IMR-90 (cell line): ENCODE measurements at regions not wholly inside any gene's neighbourhood (a gene's known extent, or its start where the extent isn't known, plus 50 kb on each side); places are given as distances from the start of the nearest gene placed in this dataset.

Experiments used
- ATAC-seq: fragments of 200-7000 bp; cut with Tn5 transposase; 2 replicates; pipeline ENCODE4 v1.9.1; 2020; ENCODE audit warnings: low read depth, mild to moderate bottlenecking, moderate library complexity
- BruUV-seq: library from RNA; stranded (reverse); fragments of 400-500 nt; replicated peaks from 2 replicates; lab custom pipeline; 2021; lab: Mats Ljungman, UMichigan
- CTCF ChIA-PET: fragments of 300-600 bp; formaldehyde crosslinking; extraction: SDS; loops from one replicate; lab custom pipeline; 2021; ENCODE audit warnings: antibody characterized with exemption; lab: Yijun Ruan, JAX
- POLR2A ChIA-PET: fragments of 300-600 bp; sonication (Branson Sonifier 250); formaldehyde crosslinking; loops from one replicate; lab custom pipeline; 2022; ENCODE audit warnings: antibody characterized with exemption; ENCODE audit not compliant: unreplicated experiment; lab: Charles Lee
- DNase-seq: peaks from one replicate; pipeline ENCODE4 v3.0.0; 2013
- H2AFZ ChIP-seq: replicated peaks from 2 replicates; pipeline ENCODE3; 2013; ENCODE audit warnings: low read length, mild to moderate bottlenecking; ENCODE audit not compliant: poor library complexity
- H2AK5ac ChIP-seq: 2 replicates; pipeline ENCODE4 v1.6.1; 2013; ENCODE audit warnings: low read depth, low read length, inconsistent platforms
- H2AK9ac ChIP-seq: replicated peaks from 2 replicates; pipeline ENCODE3; 2013; ENCODE audit warnings: mild to moderate bottlenecking, low read depth, low read length, moderate library complexity; ENCODE audit not compliant: poor library complexity
- H2BK120ac ChIP-seq: 2 replicates; pipeline ENCODE4 v1.6.1; 2013; ENCODE audit warnings: low read depth, low read length, inconsistent platforms
- H2BK15ac ChIP-seq: 3 replicates; pipeline ENCODE4 v1.6.1; 2013; ENCODE audit warnings: low read depth, low read length, inconsistent platforms
- H2BK20ac ChIP-seq: 2 replicates; pipeline ENCODE4 v1.6.1; 2013; ENCODE audit warnings: low read depth, mild to moderate bottlenecking, inconsistent platforms, low read length, moderate library complexity
- H2BK5ac ChIP-seq: 2 replicates; pipeline ENCODE4 v1.6.1; 2013; ENCODE audit warnings: mild to moderate bottlenecking, low read depth, low read length, inconsistent platforms; ENCODE audit not compliant: poor library complexity, severe bottlenecking
- H3K14ac ChIP-seq: replicated peaks from 2 replicates; pipeline ENCODE4 v1.6.1; 2013; ENCODE audit warnings: low read depth, low read length, inconsistent platforms
- H3K18ac ChIP-seq: 2 replicates; pipeline ENCODE4 v1.6.1; 2013; ENCODE audit warnings: low read depth, low read length, control low read depth
- H3K23ac ChIP-seq: 2 replicates; pipeline ENCODE4 v1.6.1; 2013; ENCODE audit warnings: low read depth, low read length, inconsistent platforms
- H3K27ac ChIP-seq: 2 replicates; pipeline ENCODE4 v1.5.1; 2013; ENCODE audit warnings: mild to moderate bottlenecking, control low read depth, low read length; ENCODE audit not compliant: insufficient read depth
- H3K27me3 ChIP-seq: 2 replicates; pipeline ENCODE4 v1.6.1; 2013; ENCODE audit warnings: low read length; ENCODE audit not compliant: control insufficient read depth, insufficient read depth
- H3K36me3 ChIP-seq: 2 replicates; pipeline ENCODE4 v1.6.1; 2013; ENCODE audit warnings: low read length, mixed read lengths; ENCODE audit not compliant: control insufficient read depth, insufficient read depth
- H3K4ac ChIP-seq: 2 replicates; pipeline ENCODE4 v1.6.1; 2013; ENCODE audit warnings: low read depth, low read length, inconsistent platforms
- H3K4me1 ChIP-seq: 2 replicates; pipeline ENCODE4 v1.6.1; 2013; ENCODE audit warnings: low read length, mixed read lengths; ENCODE audit not compliant: control insufficient read depth, insufficient read depth
- H3K4me2 ChIP-seq: 2 replicates; pipeline ENCODE4 v1.6.1; 2013; ENCODE audit warnings: low read depth, mild to moderate bottlenecking, control low read depth, low read length, moderate library complexity
- H3K4me3 ChIP-seq: 2 replicates; pipeline ENCODE4 v1.5.1; 2013; ENCODE audit warnings: low read depth, mild to moderate bottlenecking, control low read depth, low read length, moderate library complexity; ENCODE audit not compliant: insufficient read depth
- H3K56ac ChIP-seq: 2 replicates; pipeline ENCODE4 v1.6.1; 2013; ENCODE audit warnings: low read length, inconsistent platforms; ENCODE audit not compliant: insufficient read depth; ENCODE audit errors: extremely low read depth
- H3K79me1 ChIP-seq, 2 experiments: 2 replicates each; pipeline ENCODE4 v1.6.1; 2013; ENCODE audit warnings: low read length in 2 of 2, inconsistent platforms in 1 of 2, low read depth in 1 of 2
- H3K9ac ChIP-seq: 2 replicates; pipeline ENCODE4 v1.6.1; 2013; ENCODE audit warnings: low read depth, low read length, control low read depth
- H3K9me1 ChIP-seq: 2 replicates; pipeline ENCODE4 v1.6.1; 2013; ENCODE audit warnings: low read length, inconsistent platforms; ENCODE audit not compliant: insufficient read depth
- H3K9me3 ChIP-seq: 2 replicates; pipeline ENCODE4 v1.6.1; 2013; ENCODE audit warnings: low read length; ENCODE audit not compliant: control insufficient read depth, insufficient read depth
- H4K20me1 ChIP-seq: 2 replicates; pipeline ENCODE4 v1.6.1; 2013; ENCODE audit warnings: low read length, inconsistent platforms; ENCODE audit not compliant: insufficient read depth
- H4K5ac ChIP-seq: 2 replicates; pipeline ENCODE4 v1.6.1; 2013; ENCODE audit warnings: mild to moderate bottlenecking, low read depth, low read length, control low read depth
- H4K8ac ChIP-seq, 2 experiments: 2 replicates each; pipeline ENCODE4 v1.6.1; 2013; ENCODE audit warnings: low read depth in 2 of 2, low read length in 2 of 2, control low read depth in 1 of 2, inconsistent platforms in 1 of 2
- H4K91ac ChIP-seq: 2 replicates; pipeline ENCODE4 v1.6.1; 2013; ENCODE audit warnings: low read depth, low read length, inconsistent platforms; ENCODE audit not compliant: insufficient read depth
- BHLHE40 ChIP-seq: fragments of 150-350 bp; IDR thresholded peaks from 2 replicates; pipeline ENCODE4 v1.6.1; 2016; ENCODE audit warnings: mild to moderate bottlenecking, low read depth, low read length
- CEBPB ChIP-seq: IDR thresholded peaks from 2 replicates; pipeline ENCODE4 v1.6.1; 2012; ENCODE audit warnings: low read depth, low read length, improper control_type of control experiment
- CHD1 ChIP-seq: IDR thresholded peaks from 2 replicates; pipeline ENCODE4 v1.6.1; 2012; ENCODE audit warnings: low read depth, low read length, improper control_type of control experiment
- FOS ChIP-seq: fragments of 150-350 bp; IDR thresholded peaks from 2 replicates; pipeline ENCODE4 v1.6.1; 2016; ENCODE audit warnings: low read depth, low read length
- MAFK ChIP-seq: IDR thresholded peaks from 2 replicates; pipeline ENCODE4 v1.6.1; 2012; ENCODE audit warnings: low read depth, low read length, improper control_type of control experiment
- MAZ ChIP-seq: IDR thresholded peaks from 2 replicates; pipeline ENCODE4 v1.6.1; 2012; ENCODE audit warnings: low read depth, mild to moderate bottlenecking, low read length, improper control_type of control experiment, moderate library complexity, borderline replicate concordance
- MXI1 ChIP-seq: IDR thresholded peaks from 2 replicates; pipeline ENCODE4 v1.6.1; 2012; ENCODE audit warnings: low read depth, mild to moderate bottlenecking, low read length, moderate library complexity, borderline replicate concordance
- NFE2L2 ChIP-seq: fragments of 150-350 bp; IDR thresholded peaks from 2 replicates; pipeline ENCODE4 v1.6.1; 2016; ENCODE audit warnings: low read depth, mild to moderate bottlenecking, low read length
- POLR2A ChIP-seq: IDR thresholded peaks from 2 replicates; pipeline ENCODE4 v1.6.1; 2012; ENCODE audit warnings: mild to moderate bottlenecking, low read depth, low read length
- RAD21 ChIP-seq: IDR thresholded peaks from 2 replicates; pipeline ENCODE4 v1.6.1; 2012; ENCODE audit warnings: low read length, improper control_type of control experiment
- RCOR1 ChIP-seq: IDR thresholded peaks from 2 replicates; pipeline ENCODE4 v1.6.1; 2012; ENCODE audit warnings: mild to moderate bottlenecking, low read length, improper control_type of control experiment; ENCODE audit not compliant: insufficient replicate concordance
- RFX5 ChIP-seq: IDR thresholded peaks from 2 replicates; pipeline ENCODE4 v1.8.0; 2012; ENCODE audit warnings: low read depth, mild to moderate bottlenecking, low read length, moderate library complexity
- SMC3 ChIP-seq: fragments of 150-350 bp; IDR thresholded peaks from 2 replicates; pipeline ENCODE4 v1.6.1; 2016; ENCODE audit warnings: low read depth, mild to moderate bottlenecking, antibody characterized with exemption, low read length, moderate library complexity
- WGBS, 2 experiments: methylation state at CpG; one replicate each; pipeline versions ENCODE4 v1.1.5 to v1.1.7; 2013; ENCODE audit warnings: missing lambda C conversion rate in 2 of 2; ENCODE audit not compliant: insufficient read length in 1 of 2; ENCODE audit errors: extremely low coverage in 2 of 2; 5-methylcytosine and 5-hydroxymethylcytosine counted together
- dilution Hi-C: fragments of 300-500 bp; cut with HindIII; formaldehyde crosslinking; loops from one replicate; pipeline ENCODE4 v1.14.3; 2018; ENCODE audit warnings: low sequenced_read_pairs; ENCODE audit not compliant: unreplicated experiment
- in situ Hi-C: fragments of 300-500 bp; cut with MboI; formaldehyde crosslinking; loops from 3 replicates; pipeline ENCODE4 v1.14.3; 2019; ENCODE audit warnings: low sequenced_read_pairs, inconsistent platforms, mixed read lengths
- intact Hi-C: fragments of 100-400 bp; cut with micrococcal nuclease; formaldehyde crosslinking; loops from 2 replicates; pipeline ENCODE4 v1.10.0; 2022
- TF ChIP-seq, protein P1 (sequence below): fragments of 150-350 bp; IDR thresholded peaks from 2 replicates; pipeline ENCODE4 v1.6.1; 2016; ENCODE audit warnings: low read depth, mild to moderate bottlenecking, low read length, moderate library complexity, borderline replicate concordance
- TF ChIP-seq, protein P2 (sequence below): conservative IDR thresholded peaks from 2 replicates; pipeline ENCODE4 v1.5.1; 2012; ENCODE audit warnings: mild to moderate bottlenecking, low read depth, low read length, improper control_type of control experiment
- TF ChIP-seq, protein P3 (sequence below): fragments of 150-350 bp; IDR thresholded peaks from 2 replicates; pipeline ENCODE4 v1.6.1; 2017; ENCODE audit warnings: mild to moderate bottlenecking, antibody characterized with exemption, low read length, low read depth

DNA sequence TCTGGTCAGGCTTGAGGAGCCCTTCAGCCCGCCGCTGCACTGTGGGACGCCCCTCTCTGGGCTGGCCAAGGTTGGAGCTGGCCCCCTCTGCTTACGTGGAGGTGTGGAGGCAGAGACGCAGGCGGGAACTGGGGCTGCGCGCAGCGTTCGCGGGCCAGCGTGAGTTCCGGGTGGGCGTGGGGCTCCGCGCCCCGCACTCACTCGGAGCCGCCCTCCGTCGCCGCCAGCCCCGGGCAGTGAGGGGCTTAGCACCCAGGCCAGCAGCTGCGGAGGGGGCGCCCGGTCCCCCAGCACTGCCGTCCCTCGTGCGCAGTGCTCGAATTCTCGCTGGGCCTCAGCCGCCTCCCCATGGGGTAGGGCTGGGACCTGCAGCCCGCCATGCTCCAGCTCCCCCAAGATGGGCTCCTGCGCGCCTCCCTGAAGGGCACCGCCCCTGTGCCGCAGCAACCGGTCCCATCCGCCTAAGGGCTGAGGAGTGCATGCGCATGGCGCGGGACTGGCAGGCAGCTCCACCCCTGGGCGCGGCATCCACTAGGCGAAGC lies 695.9 kb downstream of the EPHA7 start:
- WGBS, 2 experiments: 96% methylated on average over 14 of the region's 45 CpGs; no CpG with 5 or more reads in 1 of the 2 experiments
- Histone ChIP-seq H2AK9ac (no peak overlapping the region), H4K20me1 (no peaks in the 10 kb centered on the region), H4K5ac (no peak overlapping the region), H3K23ac (no peak overlapping the region), H2AFZ (no peak overlapping the region), H3K18ac (no peak overlapping the region), H3K9me1 (no peaks in the 10 kb centered on the region), H4K8ac (no peak overlapping the region), H2BK20ac (no peak overlapping the region), H3K9me3 (no peaks in the 10 kb centered on the region; the same call in 1 of the 2 replicates), H3K27me3 (no peaks in the 10 kb centered on the region), H3K4me3 (no peak overlapping the region), H3K4ac (no peak overlapping the region), H3K9ac (no peak overlapping the region), H3K79me1 (no peaks in the 10 kb centered on the region), H3K36me3 (no peaks in the 10 kb centered on the region), H2BK15ac (no peak overlapping the region), H2BK120ac (no peak overlapping the region), H2AK5ac (no peak overlapping the region), H3K27ac (no peak overlapping the region), H4K91ac (no peak overlapping the region), H2BK5ac (no peak overlapping the region), H3K4me2 (no peak overlapping the region), H3K4me1 (no peaks in the 10 kb centered on the region), H3K56ac (no peak overlapping the region), H3K14ac (no peak overlapping the region)
- dilution Hi-C loops (no loop called here), intact Hi-C loops (no loop called here), in situ Hi-C loops (no loop called here)
- ATAC-seq: no peak
- CTCF ChIA-PET: interaction anchor here (0.6 kb wide), 1 partner anchor 1395 kb away, joined by 3 read pairs; no protein-coding TSS in a partner anchor
- DNase-seq: no peak
- TF ChIP-seq CHD1 (no peak), FOS (no peak), RCOR1 (no peak), CEBPB (no peak), RFX5 (no peak), NFE2L2 (no peak), MAZ (no peak), RAD21 (no peak), BHLHE40 (no peak), MAFK (no peak), POLR2A (no peak), SMC3 (no peak), MXI1 (no peak)
- TF ChIP-seq, protein P1, sequence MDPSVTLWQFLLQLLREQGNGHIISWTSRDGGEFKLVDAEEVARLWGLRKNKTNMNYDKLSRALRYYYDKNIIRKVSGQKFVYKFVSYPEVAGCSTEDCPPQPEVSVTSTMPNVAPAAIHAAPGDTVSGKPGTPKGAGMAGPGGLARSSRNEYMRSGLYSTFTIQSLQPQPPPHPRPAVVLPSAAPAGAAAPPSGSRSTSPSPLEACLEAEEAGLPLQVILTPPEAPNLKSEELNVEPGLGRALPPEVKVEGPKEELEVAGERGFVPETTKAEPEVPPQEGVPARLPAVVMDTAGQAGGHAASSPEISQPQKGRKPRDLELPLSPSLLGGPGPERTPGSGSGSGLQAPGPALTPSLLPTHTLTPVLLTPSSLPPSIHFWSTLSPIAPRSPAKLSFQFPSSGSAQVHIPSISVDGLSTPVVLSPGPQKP: no peak
- TF ChIP-seq, protein P2, sequence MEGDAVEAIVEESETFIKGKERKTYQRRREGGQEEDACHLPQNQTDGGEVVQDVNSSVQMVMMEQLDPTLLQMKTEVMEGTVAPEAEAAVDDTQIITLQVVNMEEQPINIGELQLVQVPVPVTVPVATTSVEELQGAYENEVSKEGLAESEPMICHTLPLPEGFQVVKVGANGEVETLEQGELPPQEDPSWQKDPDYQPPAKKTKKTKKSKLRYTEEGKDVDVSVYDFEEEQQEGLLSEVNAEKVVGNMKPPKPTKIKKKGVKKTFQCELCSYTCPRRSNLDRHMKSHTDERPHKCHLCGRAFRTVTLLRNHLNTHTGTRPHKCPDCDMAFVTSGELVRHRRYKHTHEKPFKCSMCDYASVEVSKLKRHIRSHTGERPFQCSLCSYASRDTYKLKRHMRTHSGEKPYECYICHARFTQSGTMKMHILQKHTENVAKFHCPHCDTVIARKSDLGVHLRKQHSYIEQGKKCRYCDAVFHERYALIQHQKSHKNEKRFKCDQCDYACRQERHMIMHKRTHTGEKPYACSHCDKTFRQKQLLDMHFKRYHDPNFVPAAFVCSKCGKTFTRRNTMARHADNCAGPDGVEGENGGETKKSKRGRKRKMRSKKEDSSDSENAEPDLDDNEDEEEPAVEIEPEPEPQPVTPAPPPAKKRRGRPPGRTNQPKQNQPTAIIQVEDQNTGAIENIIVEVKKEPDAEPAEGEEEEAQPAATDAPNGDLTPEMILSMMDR: no peak
- TF ChIP-seq, protein P3, sequence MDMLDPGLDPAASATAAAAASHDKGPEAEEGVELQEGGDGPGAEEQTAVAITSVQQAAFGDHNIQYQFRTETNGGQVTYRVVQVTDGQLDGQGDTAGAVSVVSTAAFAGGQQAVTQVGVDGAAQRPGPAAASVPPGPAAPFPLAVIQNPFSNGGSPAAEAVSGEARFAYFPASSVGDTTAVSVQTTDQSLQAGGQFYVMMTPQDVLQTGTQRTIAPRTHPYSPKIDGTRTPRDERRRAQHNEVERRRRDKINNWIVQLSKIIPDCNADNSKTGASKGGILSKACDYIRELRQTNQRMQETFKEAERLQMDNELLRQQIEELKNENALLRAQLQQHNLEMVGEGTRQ: no peak
- no TSS peak for BruUV-seq
- POLR2A ChIA-PET: no interaction called here
